ENCODE measurements at regions not wholly inside any gene's neighbourhood (a gene's known extent, or its start where the extent isn't known, plus 50 kb on each side); places are given as distances from the start of the nearest gene placed in this dataset.
"Not testable (repeated sequence)": the region's sequence is repeated elsewhere in the genome, so short reads cannot be mapped to it uniquely, and the experiment has no call there.

DNA sequence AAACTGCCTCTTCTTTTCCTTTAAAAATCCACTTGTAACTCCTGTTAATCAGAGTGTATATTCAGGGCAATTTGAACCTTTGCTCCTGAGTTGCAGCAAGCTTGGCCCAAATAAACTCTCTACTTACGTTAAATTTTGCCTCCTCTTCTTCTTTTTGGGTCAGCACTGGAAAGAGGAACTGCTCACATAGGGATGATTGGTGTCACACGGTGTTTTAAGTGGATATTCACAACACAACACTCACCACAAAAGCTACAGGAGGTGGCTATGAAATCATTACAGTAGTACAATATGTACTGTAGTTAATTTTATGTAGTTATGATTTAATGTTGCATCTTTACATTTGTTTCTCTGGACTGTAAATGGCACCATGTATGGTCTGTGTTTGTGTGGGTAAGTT is 96.8 kb upstream of the DOCK9 start:
- no peak for DNase-seq (ENCODE audit: low read depth in 4 of 4, low spot score in 2 of 4)

DNA sequence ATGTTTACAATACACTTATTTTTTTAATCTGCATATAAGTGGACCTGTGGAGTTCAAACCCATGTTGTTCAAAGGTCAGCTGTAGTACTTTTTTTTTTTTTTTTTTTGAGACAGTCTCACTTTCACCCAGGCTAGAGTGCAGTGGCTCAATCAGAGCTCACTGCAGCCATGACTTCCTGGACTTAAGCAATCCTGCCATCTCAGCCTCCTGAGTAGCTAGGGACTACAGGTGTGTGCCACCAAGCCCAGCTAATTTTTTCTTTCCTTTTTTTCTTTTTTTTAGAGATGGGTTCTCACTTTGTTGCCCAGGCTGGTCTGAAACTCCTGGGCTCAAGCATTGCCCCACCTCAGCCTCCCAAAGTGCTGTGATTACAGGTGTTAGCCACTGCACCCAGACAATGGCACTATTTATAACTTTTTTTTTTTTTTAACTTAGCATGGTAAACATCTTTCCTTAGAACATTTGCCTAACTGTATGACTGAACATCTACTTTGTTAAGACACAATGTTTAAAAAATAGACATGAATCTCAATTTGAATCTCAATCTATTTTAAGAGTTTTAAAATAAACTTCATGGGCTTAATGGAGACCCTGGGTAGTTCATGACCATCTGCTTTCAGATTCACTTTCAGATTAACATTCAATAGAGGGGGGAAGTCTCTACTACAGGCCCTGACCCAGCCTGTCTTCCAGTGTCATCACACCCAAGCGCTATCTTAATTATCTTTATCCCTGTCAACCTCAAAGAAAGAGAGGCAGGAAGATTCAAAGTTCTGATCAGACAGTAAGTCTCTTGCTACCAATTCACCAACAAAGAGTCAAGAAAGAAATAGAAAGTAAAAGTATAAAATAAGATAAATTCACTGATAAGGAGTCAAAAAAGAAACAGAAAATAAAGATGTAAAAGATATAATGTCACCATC is 97.7 kb upstream of the DOCK9 start:
- no peak for DNase-seq (ENCODE audit: low read depth in 4 of 4, low spot score in 2 of 4)

DNA sequence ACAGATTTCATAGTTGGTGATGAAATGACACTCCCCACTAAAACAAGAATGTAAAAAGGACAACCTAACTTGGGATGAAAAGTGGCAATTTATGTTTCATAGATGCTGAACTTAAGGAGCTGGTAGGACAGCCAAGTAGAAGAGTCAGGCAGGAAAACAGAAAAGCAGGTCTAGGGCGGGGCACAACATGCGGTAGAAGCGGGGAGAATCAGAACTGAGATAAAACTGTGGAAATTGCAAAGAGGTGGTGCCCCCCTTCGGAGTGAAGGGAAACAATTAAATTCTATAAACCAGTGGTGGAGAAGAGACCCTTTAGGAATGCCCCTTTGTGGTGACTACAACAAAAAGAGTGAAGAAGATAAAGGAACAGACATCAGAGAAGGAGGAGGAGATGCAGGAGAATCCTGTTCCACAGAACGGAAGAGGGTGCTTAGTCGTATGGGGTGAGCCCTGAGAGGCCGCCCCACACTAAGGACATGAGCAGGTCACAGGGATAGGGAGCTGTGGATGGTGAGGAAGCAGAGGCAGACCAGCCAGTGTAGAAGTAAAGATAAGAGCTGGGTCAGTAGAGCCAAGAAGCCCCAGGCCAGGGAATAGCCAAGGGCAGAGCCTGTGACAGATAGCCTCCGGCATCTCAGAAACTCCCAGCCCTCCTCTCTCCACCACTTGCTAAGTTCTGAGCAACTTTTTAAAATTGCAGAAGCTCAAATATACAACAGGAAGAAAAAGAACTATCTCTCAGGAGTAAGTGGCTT is 100.3 kb upstream of the DOCK9 start:
- DNase-seq (ENCODE audit: low read depth in 4 of 4, low spot score in 2 of 4): no peak

GRCh38 chr13:99080131-99080530 is 102.3 kb upstream of the DOCK9 start:
- DNase-seq (ENCODE audit: low read depth in 4 of 4, low spot score in 2 of 4): no peak

GRCh38 chr13:99083981-99084380 is 106.1 kb upstream of the DOCK9 start:
- DNase-seq (ENCODE audit: low read depth in 4 of 4, low spot score in 2 of 4): no peak

DNA sequence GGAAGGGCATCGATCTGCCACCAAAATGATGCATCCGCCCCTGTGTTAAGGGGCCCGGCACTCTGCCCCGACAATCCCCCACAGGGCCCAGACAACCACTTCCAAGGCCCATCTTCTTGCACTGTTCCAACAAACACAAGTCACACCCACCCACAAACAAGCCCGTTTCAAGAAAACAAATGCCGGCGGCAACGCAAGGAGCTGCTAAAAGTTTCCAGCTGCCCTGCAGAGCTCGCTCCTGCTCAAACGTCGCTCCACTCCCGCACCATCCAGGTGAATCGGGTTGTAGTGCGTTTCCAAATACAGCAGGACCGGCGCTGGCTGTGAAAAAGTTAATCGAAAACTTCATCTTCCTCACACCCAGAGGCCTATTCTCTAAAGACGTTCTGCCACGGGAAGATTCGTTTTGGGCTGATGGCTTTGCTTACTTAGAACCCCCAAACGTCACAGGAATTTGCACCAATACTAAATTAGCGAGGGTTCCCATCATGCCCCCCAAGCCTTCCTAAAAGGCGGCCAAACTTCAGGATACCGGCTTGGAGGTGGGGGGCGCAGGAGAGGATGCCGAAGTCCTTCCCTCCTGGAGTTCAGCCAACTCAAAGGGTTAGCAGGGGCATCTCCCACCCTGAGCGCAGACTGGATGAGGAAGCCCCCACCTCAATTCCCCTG is 107.4 kb upstream of the DOCK9 start:
- no peak for DNase-seq (ENCODE audit: low read depth in 4 of 4, low spot score in 2 of 4)

- no peak for DNase-seq (ENCODE audit: low read depth in 4 of 4, low spot score in 2 of 4)
These were observed 108.0 kb upstream of the DOCK9 start for GRCh38 chr13:99085808-99086266.

DNA sequence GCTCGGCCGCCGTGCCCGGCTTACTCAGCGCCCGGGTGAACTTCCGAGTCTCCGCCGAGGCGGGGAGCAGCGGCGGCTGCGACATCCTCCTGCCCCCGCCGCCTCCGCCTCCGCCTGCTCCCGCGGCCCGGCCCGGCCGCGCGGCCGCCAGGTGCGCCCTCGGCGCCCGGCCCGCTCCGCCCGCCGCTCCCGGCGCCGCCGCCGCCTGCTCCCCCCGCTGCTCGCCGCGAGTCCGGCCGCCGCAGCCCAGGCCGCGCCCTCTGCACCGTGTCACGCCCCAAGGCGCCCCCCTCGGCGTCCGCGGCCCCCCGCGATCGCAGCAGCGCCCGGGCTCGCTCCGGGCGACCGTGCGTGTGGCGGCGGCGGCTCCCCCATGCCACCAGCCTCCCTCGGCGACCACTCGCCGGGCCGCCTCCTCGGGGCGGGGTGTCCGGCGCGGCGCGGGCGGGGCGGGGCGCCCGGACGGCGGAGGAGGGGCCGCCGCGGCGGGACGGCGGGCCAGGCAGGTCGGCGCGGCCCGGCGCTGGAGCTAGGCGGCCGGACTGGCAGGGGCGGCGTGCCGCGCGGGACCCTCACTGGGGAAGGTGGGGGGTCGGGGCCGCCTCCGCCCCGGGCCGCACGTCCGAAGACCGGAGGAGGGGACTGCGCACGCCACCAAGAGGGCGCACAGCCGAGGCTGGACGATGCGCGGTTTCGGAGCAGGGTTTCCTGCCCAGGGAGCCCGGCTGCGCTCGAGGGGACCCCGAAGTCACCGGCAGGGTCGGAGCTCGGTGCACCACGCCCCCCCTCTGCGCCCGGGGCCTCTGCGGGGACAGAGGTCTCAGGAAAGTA is 108.6 kb upstream of the DOCK9 start:
- DNase-seq (ENCODE audit: low read depth in 4 of 4, low spot score in 2 of 4): no peak

- peak in 3 of 4 donors; percentile 68 to 83 (median 76) for DNase-seq (ENCODE audit: low read depth in 4 of 4, low spot score in 2 of 4)
These were observed 109.5 kb upstream of the DOCK9 start for GRCh38 chr13:99087098-99087953.

- no peak for DNase-seq (ENCODE audit: low read depth in 4 of 4, low spot score in 2 of 4)
These were observed 110.2 kb upstream of the DOCK9 start for GRCh38 chr13:99087954-99088491.

DNA sequence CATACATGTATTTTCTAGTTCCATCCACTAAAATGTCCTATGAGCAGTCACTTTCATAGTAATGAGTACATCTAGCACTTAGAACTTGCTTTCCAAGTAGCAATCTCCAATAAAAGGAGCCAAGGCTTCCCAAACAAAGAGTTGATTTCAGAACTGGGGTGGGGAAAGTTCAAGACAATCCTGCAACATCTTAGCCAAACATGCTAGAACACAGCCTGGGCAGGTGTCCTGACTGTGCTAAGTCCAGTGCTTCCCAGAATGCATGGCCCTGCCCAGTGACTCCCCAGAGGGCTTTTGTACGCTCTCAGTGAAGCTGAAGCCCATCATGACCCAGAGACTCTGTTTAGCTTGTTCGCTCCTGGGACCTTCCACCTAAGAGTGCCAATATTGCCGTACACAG is 106.7 kb upstream of the UBAC2 start:
- DNase-seq (ENCODE audit: low read depth in 4 of 4, low spot score in 2 of 4): no peak

DNA sequence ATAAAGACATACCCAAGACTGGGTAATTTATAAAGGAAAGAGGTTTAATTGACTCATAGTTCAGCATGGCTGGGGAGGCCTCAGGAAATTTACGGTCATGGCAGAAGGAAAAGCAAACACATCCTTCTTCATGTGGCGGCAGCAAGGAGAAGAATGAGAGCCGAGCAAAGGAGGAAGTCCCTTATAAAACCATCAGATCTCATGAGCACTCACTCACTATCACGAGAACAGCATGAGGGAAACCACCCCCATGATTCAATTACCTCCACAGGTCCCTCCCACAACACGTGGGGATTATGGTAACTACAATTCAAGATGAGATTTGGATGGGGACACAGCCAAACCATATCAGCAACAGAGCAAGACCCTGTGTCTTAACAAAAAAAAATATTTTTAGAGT is 98.8 kb upstream of the UBAC2 start:
- not testable (repeated sequence) for DNase-seq (ENCODE audit: low read depth in 4 of 4, low spot score in 2 of 4)

DNA sequence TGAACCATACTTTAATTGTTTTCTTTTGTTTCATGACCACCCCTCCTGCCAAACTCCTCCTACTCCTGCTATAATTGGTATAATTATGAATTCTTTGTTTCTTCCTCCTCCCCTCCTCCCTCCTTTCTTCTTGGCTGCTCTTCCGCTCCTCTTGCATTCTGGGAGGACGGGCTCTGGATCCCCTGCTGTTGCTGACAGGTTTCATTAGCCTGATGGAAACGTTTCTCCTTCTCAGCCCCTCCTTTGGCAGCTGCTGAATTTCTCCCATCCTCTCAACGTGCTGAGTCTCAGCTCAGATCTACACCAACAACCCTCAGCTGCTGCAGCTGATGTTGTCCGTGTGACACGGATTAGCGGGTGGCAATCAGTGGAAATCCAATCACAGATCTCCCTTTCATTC is 97.1 kb upstream of the UBAC2 start:
- DNase-seq (ENCODE audit: low read depth in 4 of 4, low spot score in 2 of 4): no peak

GRCh38 chr13:99104396-99104795 is 96.3 kb upstream of the UBAC2 start:
- no peak for DNase-seq (ENCODE audit: low read depth in 4 of 4, low spot score in 2 of 4)

DNA sequence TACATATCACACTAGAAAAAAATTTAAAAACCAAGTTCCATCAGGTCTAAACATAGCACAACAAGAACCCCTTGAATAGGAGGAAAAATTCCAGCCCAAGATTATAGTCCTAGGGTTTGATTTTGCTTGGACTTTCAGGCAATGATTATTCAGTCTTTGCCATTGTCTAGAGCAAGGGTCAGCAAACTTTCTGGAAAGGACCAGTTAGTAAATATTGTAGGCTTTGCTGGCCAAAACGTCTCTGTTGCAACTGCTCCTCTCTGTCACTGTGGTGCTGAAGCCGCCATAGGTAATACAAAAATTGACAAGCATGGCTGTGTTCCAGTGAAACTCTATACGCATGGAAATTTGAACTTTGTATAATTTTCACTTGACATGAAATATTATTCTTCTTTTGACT is 95.5 kb upstream of the UBAC2 start:
- no peak for DNase-seq (ENCODE audit: low read depth in 4 of 4, low spot score in 2 of 4)

DNA sequence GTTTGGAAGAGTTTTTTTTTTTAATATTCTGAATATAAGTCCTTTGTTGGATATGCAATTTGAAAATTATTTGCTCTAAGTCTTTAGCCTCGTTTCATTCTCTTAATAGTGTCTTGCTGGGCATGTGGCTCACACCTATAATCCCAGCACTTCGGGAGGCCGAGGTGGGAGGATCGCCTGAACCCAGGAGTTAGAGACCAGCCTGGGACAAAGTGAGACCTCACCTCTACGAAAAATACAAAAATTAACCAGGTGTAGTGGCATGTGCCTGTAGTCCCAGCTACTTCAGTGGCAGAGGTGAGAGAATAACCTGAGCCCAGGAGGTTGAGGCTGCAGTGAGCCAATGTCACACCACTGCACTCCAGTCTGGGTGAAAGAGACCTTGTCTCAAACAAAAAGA is 87.3 kb upstream of the UBAC2 start:
- no peak for DNase-seq (ENCODE audit: low read depth in 4 of 4, low spot score in 2 of 4)

- no peak for DNase-seq (ENCODE audit: low read depth in 4 of 4, low spot score in 2 of 4)
These were observed 82.5 kb upstream of the UBAC2 start for GRCh38 chr13:99118179-99118578.

DNA sequence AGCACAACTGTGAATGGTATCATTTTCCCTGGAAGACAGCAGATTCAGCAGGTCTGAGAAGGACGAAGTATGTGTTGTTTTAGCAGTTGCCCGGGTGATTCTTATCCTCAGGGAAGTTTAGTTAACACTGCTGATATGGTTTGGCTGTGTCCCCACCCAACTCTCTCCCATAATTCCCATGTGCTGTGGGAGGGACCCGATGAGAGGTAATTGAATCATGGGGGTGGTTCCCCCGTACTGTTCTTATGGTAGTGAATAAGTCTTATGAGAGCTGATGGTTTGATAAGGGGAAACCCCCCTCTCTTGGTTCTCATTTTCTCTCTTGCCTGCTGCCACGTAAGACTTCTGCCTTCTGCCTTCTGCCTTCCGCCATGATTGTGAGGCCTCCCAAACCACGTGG is 81.0 kb upstream of the UBAC2 start:
- DNase-seq (ENCODE audit: low read depth in 4 of 4, low spot score in 2 of 4): no peak

- no peak for DNase-seq (ENCODE audit: low read depth in 4 of 4, low spot score in 2 of 4)
These were observed 79.9 kb upstream of the UBAC2 start for GRCh38 chr13:99120751-99121150.

Measured in left renal cortex interstitium (tissue), 4 donors.